Thyroid gland (tissue), 4 donors: ENCODE measurements at regions not wholly inside any gene's neighbourhood (a gene's known extent, or its start where the extent isn't known, plus 50 kb on each side); places are given as distances from the start of the nearest gene placed in this dataset.

Experiments
- CTCF ChIP-seq, 6 experiments: fragments of 200-600 bp in 3 of 6; fragments of 450-650 bp in 3 of 6; sonication (generic) in 3 of 6; IDR thresholded peaks; one replicate each; pipeline ENCODE4 v1.5.1; 2016 to 2019; ENCODE audit warnings: antibody characterized with exemption in 6 of 6, mild to moderate bottlenecking in 2 of 6, inconsistent platforms in 1 of 6, moderate library complexity in 1 of 6
- POLR2A ChIP-seq, 2 donors: fragments of 450-650 bp; IDR thresholded peaks; one replicate each; pipeline ENCODE4 v1.6.1; 2017; ENCODE audit warnings: antibody characterized with exemption in 2 of 2, mild to moderate bottlenecking in 2 of 2, moderate library complexity in 1 of 2

- TF ChIP-seq CTCF (IDR thresholded peaks at IDR 0.05), result no peak
- no peak for TF ChIP-seq POLR2A (IDR thresholded peaks at IDR 0.05)
Observed at GRCh38 chr22:11628651-11629511, 3899.1 kb upstream of the OR11H1 start.
